ENCODE measurements at regions not wholly inside any gene's neighbourhood (a gene's known extent, or its start where the extent isn't known, plus 50 kb on each side); places are given as distances from the start of the nearest gene placed in this dataset.
"Not testable (repeated sequence)": the region's sequence is repeated elsewhere in the genome, so short reads cannot be mapped to it uniquely, and the experiment has no call there.

GRCh38 chr5:167375125-167375524, 916.3 kb upstream of the WWC1 start:
- Histone ChIP-seq H3K27me3 (ENCODE audit: control insufficient read depth in 1 of 2, insufficient read depth in 2 of 2, low read length in 2 of 2) (no peaks in the 10 kb centered on the region), H3K9me3 (ENCODE audit: control insufficient read depth in 2 of 2, low read length in 2 of 2) (no peaks in the 10 kb centered on the region), H3K4me1 (ENCODE audit: control insufficient read depth, insufficient read depth, low read length) (no peaks in the 10 kb centered on the region), H3K4me3 (ENCODE audit: low read length in 2 of 2) (no peak overlapping the region), H3K9ac (ENCODE audit: low read length in 2 of 2) (no peak overlapping the region), H3K36me3 (ENCODE audit: control insufficient read depth in 2 of 2, insufficient read depth in 2 of 2, low read length in 2 of 2) (no peaks in the 10 kb centered on the region), H3K27ac (ENCODE audit: low read length) (no peak overlapping the region)

GRCh38 chr5:167378894-167379723, 912.3 kb upstream of the WWC1 start:
- H3K27ac ChIP-seq (ENCODE audit: low read length), result no peak overlapping the region
- no peaks in the 10 kb centered on the region for H3K27me3 ChIP-seq (ENCODE audit: control insufficient read depth in 1 of 2, insufficient read depth in 2 of 2, low read length in 2 of 2)
- H3K4me1 ChIP-seq (ENCODE audit: control insufficient read depth, insufficient read depth, low read length), result no peaks in the 10 kb centered on the region
- no peak overlapping the region for H3K9ac ChIP-seq (ENCODE audit: low read length in 2 of 2)
- H3K36me3 ChIP-seq (ENCODE audit: control insufficient read depth in 2 of 2, insufficient read depth in 2 of 2, low read length in 2 of 2), result no peaks in the 10 kb centered on the region
- H3K9me3 ChIP-seq (ENCODE audit: control insufficient read depth in 2 of 2, low read length in 2 of 2), result no peaks in the 10 kb centered on the region
- no peak overlapping the region for H3K4me3 ChIP-seq (ENCODE audit: low read length in 2 of 2)

- no peaks in the 10 kb centered on the region for H3K4me1 ChIP-seq (ENCODE audit: control insufficient read depth, insufficient read depth, low read length)
- no peaks in the 10 kb centered on the region for H3K27me3 ChIP-seq (ENCODE audit: control insufficient read depth in 1 of 2, insufficient read depth in 2 of 2, low read length in 2 of 2)
- no peaks in the 10 kb centered on the region for H3K36me3 ChIP-seq (ENCODE audit: control insufficient read depth in 2 of 2, insufficient read depth in 2 of 2, low read length in 2 of 2)
- H3K27ac ChIP-seq (ENCODE audit: low read length), result no peak overlapping the region
- H3K4me3 ChIP-seq (ENCODE audit: low read length in 2 of 2), result no peak overlapping the region
- H3K9ac ChIP-seq (ENCODE audit: low read length in 2 of 2), result no peak overlapping the region
- no peaks in the 10 kb centered on the region for H3K9me3 ChIP-seq (ENCODE audit: control insufficient read depth in 2 of 2, low read length in 2 of 2)
Observed at GRCh38 chr5:167381457-167381856, 910.0 kb upstream of the WWC1 start.

GRCh38 chr5:167389537-167389936, 901.9 kb upstream of the WWC1 start:
- Histone ChIP-seq H3K4me3 (ENCODE audit: low read length in 2 of 2) (no peak overlapping the region), H3K9me3 (ENCODE audit: control insufficient read depth in 2 of 2, low read length in 2 of 2) (no peaks in the 10 kb centered on the region), H3K36me3 (ENCODE audit: control insufficient read depth in 2 of 2, insufficient read depth in 2 of 2, low read length in 2 of 2) (no peaks in the 10 kb centered on the region), H3K9ac (ENCODE audit: low read length in 2 of 2) (no peak overlapping the region), H3K27me3 (ENCODE audit: control insufficient read depth in 1 of 2, insufficient read depth in 2 of 2, low read length in 2 of 2) (no peaks in the 10 kb centered on the region), H3K27ac (ENCODE audit: low read length) (no peak overlapping the region), H3K4me1 (ENCODE audit: control insufficient read depth, insufficient read depth, low read length) (no peaks in the 10 kb centered on the region)

- not testable (repeated sequence) for H3K36me3 ChIP-seq (ENCODE audit: control insufficient read depth in 2 of 2, insufficient read depth in 2 of 2, low read length in 2 of 2); H3K4me1 ChIP-seq (ENCODE audit: control insufficient read depth, insufficient read depth, low read length); H3K4me3 ChIP-seq (ENCODE audit: low read length in 2 of 2); H3K27me3 ChIP-seq (ENCODE audit: control insufficient read depth in 1 of 2, insufficient read depth in 2 of 2, low read length in 2 of 2); H3K9me3 ChIP-seq (ENCODE audit: control insufficient read depth in 2 of 2, low read length in 2 of 2); H3K27ac ChIP-seq (ENCODE audit: low read length); H3K9ac ChIP-seq (ENCODE audit: low read length in 2 of 2)
Observed at GRCh38 chr5:167391286-167391685, 900.2 kb upstream of the WWC1 start.

- no peaks in the 10 kb centered on the region for H3K36me3 ChIP-seq (ENCODE audit: control insufficient read depth in 2 of 2, insufficient read depth in 2 of 2, low read length in 2 of 2)
- H3K9ac ChIP-seq (ENCODE audit: low read length in 2 of 2), result no peak overlapping the region
- H3K4me3 ChIP-seq (ENCODE audit: low read length in 2 of 2), result no peak overlapping the region
- no peaks in the 10 kb centered on the region for H3K4me1 ChIP-seq (ENCODE audit: control insufficient read depth, insufficient read depth, low read length)
- no peaks in the 10 kb centered on the region for H3K27me3 ChIP-seq (ENCODE audit: control insufficient read depth in 1 of 2, insufficient read depth in 2 of 2, low read length in 2 of 2)
- no peaks in the 10 kb centered on the region for H3K9me3 ChIP-seq (ENCODE audit: control insufficient read depth in 2 of 2, low read length in 2 of 2)
- no peak overlapping the region for H3K27ac ChIP-seq (ENCODE audit: low read length)
Observed at GRCh38 chr5:167392240-167392639, 899.2 kb upstream of the WWC1 start.

GRCh38 chr5:167393358-167393757, 898.1 kb upstream of the WWC1 start:
- no peak overlapping the region for H3K27ac ChIP-seq (ENCODE audit: low read length)
- H3K4me1 ChIP-seq (ENCODE audit: control insufficient read depth, insufficient read depth, low read length), result no peaks in the 10 kb centered on the region

GRCh38 chr5:167402671-167403070, 888.8 kb upstream of the WWC1 start:
- Histone ChIP-seq H3K36me3 (ENCODE audit: control insufficient read depth in 2 of 2, insufficient read depth in 2 of 2, low read length in 2 of 2) (no peaks in the 10 kb centered on the region), H3K4me1 (ENCODE audit: control insufficient read depth, insufficient read depth, low read length) (no peaks in the 10 kb centered on the region), H3K9me3 (ENCODE audit: control insufficient read depth in 2 of 2, low read length in 2 of 2) (no peaks in the 10 kb centered on the region), H3K4me3 (ENCODE audit: low read length in 2 of 2) (no peak overlapping the region), H3K27ac (ENCODE audit: low read length) (no peak overlapping the region), H3K27me3 (ENCODE audit: control insufficient read depth in 1 of 2, insufficient read depth in 2 of 2, low read length in 2 of 2) (no peaks in the 10 kb centered on the region), H3K9ac (ENCODE audit: low read length in 2 of 2) (no peak overlapping the region)

More at GRCh38 chr5:167393358-167393757, 898.1 kb upstream of the WWC1 start:
- Histone ChIP-seq H3K9me3 (ENCODE audit: control insufficient read depth in 2 of 2, low read length in 2 of 2) (no peaks in the 10 kb centered on the region), H3K4me3 (ENCODE audit: low read length in 2 of 2) (no peak overlapping the region), H3K9ac (ENCODE audit: low read length in 2 of 2) (no peak overlapping the region), H3K36me3 (ENCODE audit: control insufficient read depth in 2 of 2, insufficient read depth in 2 of 2, low read length in 2 of 2) (no peaks in the 10 kb centered on the region), H3K27me3 (ENCODE audit: control insufficient read depth in 1 of 2, insufficient read depth in 2 of 2, low read length in 2 of 2) (no peaks in the 10 kb centered on the region)

- no peaks in the 10 kb centered on the region for H3K9me3 ChIP-seq (ENCODE audit: control insufficient read depth in 2 of 2, low read length in 2 of 2)
- H3K27me3 ChIP-seq (ENCODE audit: control insufficient read depth in 1 of 2, insufficient read depth in 2 of 2, low read length in 2 of 2), result no peaks in the 10 kb centered on the region
- no peaks in the 10 kb centered on the region for H3K4me1 ChIP-seq (ENCODE audit: control insufficient read depth, insufficient read depth, low read length)
- H3K36me3 ChIP-seq (ENCODE audit: control insufficient read depth in 2 of 2, insufficient read depth in 2 of 2, low read length in 2 of 2), result no peaks in the 10 kb centered on the region
- H3K9ac ChIP-seq (ENCODE audit: low read length in 2 of 2), result no peak overlapping the region
- no peak overlapping the region for H3K27ac ChIP-seq (ENCODE audit: low read length)
- H3K4me3 ChIP-seq (ENCODE audit: low read length in 2 of 2), result no peak overlapping the region
Observed at GRCh38 chr5:167406513-167406912, 884.9 kb upstream of the WWC1 start.

GRCh38 chr5:167412556-167412955, 878.9 kb upstream of the WWC1 start:
- Histone ChIP-seq H3K4me1 (ENCODE audit: control insufficient read depth, insufficient read depth, low read length) (no peaks in the 10 kb centered on the region), H3K27ac (ENCODE audit: low read length) (no peak overlapping the region), H3K9ac (ENCODE audit: low read length in 2 of 2) (no peak overlapping the region), H3K36me3 (ENCODE audit: control insufficient read depth in 2 of 2, insufficient read depth in 2 of 2, low read length in 2 of 2) (no peaks in the 10 kb centered on the region), H3K27me3 (ENCODE audit: control insufficient read depth in 1 of 2, insufficient read depth in 2 of 2, low read length in 2 of 2) (no peaks in the 10 kb centered on the region), H3K4me3 (ENCODE audit: low read length in 2 of 2) (no peak overlapping the region), H3K9me3 (ENCODE audit: control insufficient read depth in 2 of 2, low read length in 2 of 2) (no peaks in the 10 kb centered on the region)

GRCh38 chr5:167413506-167413905, 877.9 kb upstream of the WWC1 start:
- no peaks in the 10 kb centered on the region for H3K36me3 ChIP-seq (ENCODE audit: control insufficient read depth in 2 of 2, insufficient read depth in 2 of 2, low read length in 2 of 2)
- no peak overlapping the region for H3K4me3 ChIP-seq (ENCODE audit: low read length in 2 of 2)
- H3K27ac ChIP-seq (ENCODE audit: low read length), result no peak overlapping the region
- no peaks in the 10 kb centered on the region for H3K9me3 ChIP-seq (ENCODE audit: control insufficient read depth in 2 of 2, low read length in 2 of 2)
- H3K4me1 ChIP-seq (ENCODE audit: control insufficient read depth, insufficient read depth, low read length), result no peaks in the 10 kb centered on the region
- no peaks in the 10 kb centered on the region for H3K27me3 ChIP-seq (ENCODE audit: control insufficient read depth in 1 of 2, insufficient read depth in 2 of 2, low read length in 2 of 2)
- no peak overlapping the region for H3K9ac ChIP-seq (ENCODE audit: low read length in 2 of 2)

All from stomach smooth muscle (tissue), 2 donors.